Nephron progenitor cell (in vitro differentiated cells): ENCODE measurements at regions not wholly inside any gene's neighbourhood (a gene's known extent, or its start where the extent isn't known, plus 50 kb on each side); places are given as distances from the start of the nearest gene placed in this dataset.
"Not testable (repeated sequence)": the region's sequence is repeated elsewhere in the genome, so short reads cannot be mapped to it uniquely, and the experiment has no call there.

Experiments
- DNase-seq: peaks from one replicate; pipeline ENCODE4 v3.0.0; 2021
- H3K27ac Mint-ChIP-seq: 2 replicates; pipeline ENCODE4 v1.8.0; 2021; ENCODE audit warnings: mild to moderate bottlenecking, moderate library complexity, mixed read lengths
- H3K27me3 Mint-ChIP-seq: 2 replicates; pipeline ENCODE4 v1.8.0; 2021; ENCODE audit warnings: mild to moderate bottlenecking, low read depth, mixed read lengths; ENCODE audit not compliant: poor library complexity
- H3K36me3 Mint-ChIP-seq: 2 replicates; pipeline ENCODE4 v1.8.0; 2021; ENCODE audit warnings: low read depth, mixed read lengths
- H3K4me1 Mint-ChIP-seq: 2 replicates; pipeline ENCODE4 v1.8.0; 2021; ENCODE audit warnings: mixed read lengths
- H3K4me3 Mint-ChIP-seq: 2 replicates; pipeline ENCODE4 v1.8.0; 2021; ENCODE audit warnings: mild to moderate bottlenecking, moderate library complexity, mixed read lengths
- H3K9me3 Mint-ChIP-seq: 2 replicates; pipeline ENCODE4 v1.8.0; 2021; ENCODE audit warnings: mild to moderate bottlenecking, moderate library complexity, mixed read lengths
- CTCF ChIP-seq: fragments of 200-600 bp; sonication (generic); IDR thresholded peaks from 2 replicates; pipeline ENCODE4 v1.5.0; 2021; ENCODE audit warnings: antibody characterized with exemption

DNA sequence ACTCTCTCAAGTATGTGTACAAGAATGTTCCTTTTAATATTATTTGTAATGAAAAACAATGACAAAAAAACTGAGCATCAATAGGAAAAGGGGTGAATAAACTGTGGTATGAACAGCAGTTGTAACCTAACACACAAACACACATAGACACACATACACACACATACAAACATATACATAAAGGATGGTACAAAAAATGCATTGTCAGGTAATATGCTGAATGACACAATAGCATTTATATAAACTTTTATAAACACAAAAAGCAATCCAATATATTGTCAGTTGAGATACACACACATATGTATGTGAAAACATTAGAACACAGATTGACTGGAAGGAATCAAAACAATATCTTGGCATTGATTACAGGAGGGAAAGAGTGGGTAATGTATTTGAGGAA is 227.0 kb upstream of the ISL1 start:
- Mint-ChIP-seq H3K27me3 (peaks cover 6% of the 10 kb centered on the region), H3K4me1 (no peaks in the 10 kb centered on the region), H3K4me3 (no peak overlapping the region), H3K36me3 (no peaks in the 10 kb centered on the region), H3K27ac (no peak overlapping the region), H3K9me3 (peaks cover 8% of the 10 kb centered on the region)
- no peak for TF ChIP-seq CTCF
- no peak for DNase-seq

DNA sequence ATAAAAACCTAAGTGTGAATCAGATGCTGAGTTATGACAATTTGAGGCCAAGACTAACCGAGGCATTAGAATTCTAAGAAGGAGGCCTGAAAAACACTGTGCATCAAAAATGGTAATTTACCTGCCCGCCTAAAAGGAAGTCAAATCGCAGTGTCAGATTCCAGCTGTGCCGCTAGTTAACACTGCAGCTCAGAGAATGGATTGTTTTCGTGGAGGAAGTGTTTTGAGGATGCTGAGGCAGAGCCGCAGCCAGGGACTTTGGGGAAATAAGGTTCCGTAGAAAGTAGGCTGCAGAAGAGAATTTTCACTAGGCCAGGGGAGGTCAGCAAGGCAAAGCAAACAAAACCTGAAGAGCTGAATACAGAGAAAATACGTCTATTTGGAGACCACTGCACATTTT is 226.4 kb upstream of the ISL1 start:
- no peak for TF ChIP-seq CTCF
- Mint-ChIP-seq H3K9me3 (peaks cover 11% of the 10 kb centered on the region), H3K4me3 (no peak overlapping the region), H3K27me3 (peaks cover 6% of the 10 kb centered on the region), H3K4me1 (no peaks in the 10 kb centered on the region), H3K36me3 (no peaks in the 10 kb centered on the region), H3K27ac (no peak overlapping the region)
- no peak for DNase-seq

DNA sequence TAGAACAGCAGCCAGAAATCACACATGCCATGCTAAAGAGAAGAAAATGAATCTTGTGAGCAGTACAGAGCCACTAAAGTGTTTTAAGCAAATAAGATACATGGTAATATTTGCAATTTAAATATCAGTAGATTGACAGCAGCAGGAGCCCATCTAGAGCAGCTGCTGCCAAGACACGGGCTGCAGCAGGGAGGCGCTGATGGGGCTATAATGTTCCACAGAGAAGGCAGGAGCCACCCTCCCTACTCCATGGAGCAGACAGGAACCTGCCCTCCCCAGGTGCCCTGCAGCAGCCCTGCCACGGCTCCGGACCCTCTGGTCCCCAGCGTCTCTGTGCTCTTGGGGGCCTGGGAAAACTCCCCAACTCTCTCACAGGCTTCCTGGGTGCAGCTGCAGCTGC is 224.1 kb upstream of the ISL1 start:
- Mint-ChIP-seq H3K4me3 (no peak overlapping the region), H3K27me3 (peaks cover 6% of the 10 kb centered on the region), H3K9me3 (peaks cover 25% of the 10 kb centered on the region), H3K4me1 (no peaks in the 10 kb centered on the region), H3K36me3 (no peaks in the 10 kb centered on the region), H3K27ac (no peak overlapping the region)
- no peak for DNase-seq
- no peak for TF ChIP-seq CTCF

- no peak for TF ChIP-seq CTCF
- peaks cover 25% of the 10 kb centered on the region for H3K9me3 Mint-ChIP-seq
- H3K27ac Mint-ChIP-seq, result no peak overlapping the region
- peaks cover 6% of the 10 kb centered on the region for H3K27me3 Mint-ChIP-seq
- no peak overlapping the region for H3K4me3 Mint-ChIP-seq
- no peaks in the 10 kb centered on the region for H3K36me3 Mint-ChIP-seq
- no peak for DNase-seq
- H3K4me1 Mint-ChIP-seq, result no peaks in the 10 kb centered on the region
Measured at GRCh38 chr5:51159606-51160005, 223.6 kb upstream of the ISL1 start.

DNA sequence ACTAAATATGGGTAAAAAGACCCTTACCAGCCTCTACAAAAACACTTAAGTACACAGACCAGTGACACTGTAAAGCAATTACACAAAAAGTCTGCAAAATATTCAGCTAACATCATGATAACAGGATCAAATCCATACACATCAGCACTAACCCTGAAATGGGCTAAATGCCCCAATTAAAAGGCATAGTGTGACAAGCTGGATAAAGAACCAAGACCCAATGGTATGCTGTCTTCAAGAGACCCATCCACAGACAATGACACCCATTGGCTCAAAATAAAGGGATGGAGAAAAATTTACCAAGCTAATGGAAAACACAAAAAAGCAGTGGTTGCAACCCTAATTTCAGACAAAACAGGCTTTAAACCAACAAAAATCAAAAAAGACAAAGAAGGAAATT is 221.0 kb upstream of the ISL1 start:
- no peak overlapping the region for H3K27ac Mint-ChIP-seq

GRCh38 chr5:51165621-51166020 is 217.6 kb upstream of the ISL1 start:
- peaks cover 23% of the 10 kb centered on the region for H3K9me3 Mint-ChIP-seq
- H3K36me3 Mint-ChIP-seq, H3K4me1 Mint-ChIP-seq, H3K4me3 Mint-ChIP-seq, H3K27ac Mint-ChIP-seq, DNase-seq, H3K27me3 Mint-ChIP-seq: not testable (repeated sequence)

More for the DNA sequence above, 221.0 kb upstream of the ISL1 start:
- no peak for DNase-seq
- Mint-ChIP-seq H3K4me3 (no peak overlapping the region), H3K9me3 (peaks cover 25% of the 10 kb centered on the region), H3K27me3 (no peaks in the 10 kb centered on the region), H3K36me3 (no peaks in the 10 kb centered on the region), H3K4me1 (no peaks in the 10 kb centered on the region)
- no peak for TF ChIP-seq CTCF
